KMS-11 (cell line): ENCODE measurements at regions not wholly inside any gene's neighbourhood (a gene's known extent, or its start where the extent isn't known, plus 50 kb on each side); places are given as distances from the start of the nearest gene placed in this dataset.

Experiments used
- H2AFZ ChIP-seq: fragments of 200-600 bp; sonication (generic); 2 replicates; pipeline ENCODE4 v1.6.1; 2016; ENCODE audit warnings: antibody characterized with exemption, mixed run types, low read depth
- H3K27ac ChIP-seq: fragments of 200-600 bp; sonication (generic); 2 replicates; pipeline ENCODE4 v1.6.1; 2016; ENCODE audit warnings: mild to moderate bottlenecking, mixed run types
- H3K27me3 ChIP-seq: fragments of 200-600 bp; sonication (generic); 2 replicates; pipeline ENCODE4 v1.6.1; 2017; ENCODE audit warnings: mild to moderate bottlenecking, low read depth, mixed run types, moderate library complexity; ENCODE audit not compliant: insufficient read depth
- H3K36me3 ChIP-seq: fragments of 200-600 bp; sonication (generic); 2 replicates; pipeline ENCODE4 v1.6.1; 2017; ENCODE audit warnings: mild to moderate bottlenecking, mixed run types; ENCODE audit not compliant: insufficient read depth
- H3K4me1 ChIP-seq: fragments of 200-600 bp; sonication (generic); 2 replicates; pipeline ENCODE4 v1.6.1; 2016; ENCODE audit warnings: mild to moderate bottlenecking, low read depth, mixed run types; ENCODE audit not compliant: poor library complexity, severe bottlenecking
- H3K4me2 ChIP-seq: fragments of 200-600 bp; sonication (generic); 2 replicates; pipeline ENCODE4 v1.7.0; 2016; ENCODE audit warnings: mild to moderate bottlenecking, mixed run types
- H3K4me3 ChIP-seq: fragments of 200-600 bp; sonication (generic); IDR thresholded peaks from 2 replicates; pipeline ENCODE4 v1.6.1; 2017; ENCODE audit warnings: low read depth, low read length, mixed read lengths; ENCODE audit not compliant: insufficient read depth
- H3K79me2 ChIP-seq: fragments of 200-600 bp; sonication (generic); 2 replicates; pipeline ENCODE4 v1.6.1; 2016; ENCODE audit warnings: low read depth, mixed run types; ENCODE audit not compliant: insufficient read depth
- H3K9ac ChIP-seq: fragments of 200-600 bp; sonication (generic); 2 replicates; pipeline ENCODE4 v1.6.1; 2016; ENCODE audit warnings: mild to moderate bottlenecking, mixed run types
- H4K20me1 ChIP-seq: fragments of 200-600 bp; sonication (generic); 2 replicates; pipeline ENCODE4 v1.6.1; 2016; ENCODE audit warnings: mild to moderate bottlenecking, mixed run types; ENCODE audit not compliant: insufficient read depth
- CTCF ChIP-seq: fragments of 200-600 bp; sonication (generic); conservative IDR thresholded peaks from 2 replicates; pipeline ENCODE4 v1.6.1; 2017; ENCODE audit warnings: low read depth, mild to moderate bottlenecking, antibody characterized with exemption, low read length, moderate library complexity, mixed read lengths

GRCh38 chr12:78324234-78324633, 493.5 kb downstream of the NAV3 start:
- Histone ChIP-seq H2AFZ (no peak overlapping the region), H3K4me3 (no peak overlapping the region), H3K79me2 (no peaks in the 10 kb centered on the region), H3K27me3 (no peaks in the 10 kb centered on the region), H3K36me3 (no peaks in the 10 kb centered on the region), H3K4me1 (peaks cover 8% of the 10 kb centered on the region), H4K20me1 (no peaks in the 10 kb centered on the region), H3K9ac (no peak overlapping the region), H3K27ac (no peak overlapping the region), H3K4me2 (no peak overlapping the region)
- no peak for TF ChIP-seq CTCF

GRCh38 chr12:78328524-78328923, 497.8 kb downstream of the NAV3 start:
- H4K20me1 ChIP-seq = no peaks in the 10 kb centered on the region
- no peak overlapping the region for H3K4me3 ChIP-seq
- TF ChIP-seq CTCF = no peak
- H3K9ac ChIP-seq = no peak overlapping the region
- no peak overlapping the region for H2AFZ ChIP-seq
- no peaks in the 10 kb centered on the region for H3K27me3 ChIP-seq
- H3K27ac ChIP-seq = no peak overlapping the region
- no peak overlapping the region for H3K4me2 ChIP-seq
- peaks cover 8% of the 10 kb centered on the region for H3K4me1 ChIP-seq
- no peaks in the 10 kb centered on the region for H3K36me3 ChIP-seq
- no peaks in the 10 kb centered on the region for H3K79me2 ChIP-seq

GRCh38 chr12:78330131-78330530, 499.4 kb downstream of the NAV3 start:
- TF ChIP-seq CTCF = no peak
- H3K27me3 ChIP-seq = no peaks in the 10 kb centered on the region
- H3K4me3 ChIP-seq = no peak overlapping the region
- H4K20me1 ChIP-seq = no peaks in the 10 kb centered on the region
- H3K9ac ChIP-seq = no peak overlapping the region
- no peak overlapping the region for H2AFZ ChIP-seq
- no peaks in the 10 kb centered on the region for H3K36me3 ChIP-seq
- H3K4me1 ChIP-seq = peaks cover 8% of the 10 kb centered on the region
- no peaks in the 10 kb centered on the region for H3K79me2 ChIP-seq
- no peak overlapping the region for H3K27ac ChIP-seq
- H3K4me2 ChIP-seq = no peak overlapping the region

GRCh38 chr12:78331181-78331580, 500.5 kb downstream of the NAV3 start:
- Histone ChIP-seq H4K20me1 (no peaks in the 10 kb centered on the region), H2AFZ (no peak overlapping the region), H3K4me2 (no peak overlapping the region), H3K36me3 (no peaks in the 10 kb centered on the region), H3K9ac (no peak overlapping the region), H3K4me1 (peaks cover 8% of the 10 kb centered on the region), H3K79me2 (no peaks in the 10 kb centered on the region), H3K27ac (no peak overlapping the region), H3K27me3 (no peaks in the 10 kb centered on the region), H3K4me3 (no peak overlapping the region)
- TF ChIP-seq CTCF = no peak
